ENCODE measurements at regions not wholly inside any gene's neighbourhood (a gene's known extent, or its start where the extent isn't known, plus 50 kb on each side); places are given as distances from the start of the nearest gene placed in this dataset.

- DNase-seq, result no peak
These were observed 1507.4 kb upstream of the CELF4 start for GRCh38 chr18:39072970-39073369.

GRCh38 chr18:39062426-39062825, 1496.8 kb upstream of the CELF4 start:
- no peak for DNase-seq

DNA sequence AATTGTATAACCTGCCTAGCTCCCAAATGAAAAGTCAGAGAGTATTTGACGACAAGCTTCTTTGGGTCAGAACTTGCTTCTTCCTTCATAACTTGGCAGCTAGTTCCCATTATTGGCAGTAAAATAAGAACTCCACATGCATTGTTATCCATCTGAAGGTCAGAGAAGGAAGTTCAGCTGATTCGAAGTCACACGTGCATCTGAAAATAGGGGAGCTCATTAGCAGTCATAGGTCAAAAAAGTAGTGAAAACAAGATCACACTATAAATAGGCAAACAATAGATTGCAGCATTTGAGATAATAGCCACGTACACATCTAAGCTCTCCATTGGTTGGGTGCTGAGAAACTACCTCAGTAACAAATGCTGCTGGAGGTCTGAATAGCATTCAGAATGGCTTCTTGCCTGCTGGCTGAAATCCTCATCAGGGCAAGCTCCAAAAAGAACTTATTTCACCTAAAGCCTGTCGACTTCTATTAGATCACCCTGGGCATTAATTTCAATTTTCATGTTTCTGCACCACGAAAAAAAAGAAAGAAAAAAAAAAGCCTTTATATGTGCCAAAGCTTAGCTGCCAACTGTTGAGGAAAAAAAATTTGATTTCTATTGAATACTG, 1492.9 kb upstream of the CELF4 start:
- DNase-seq, result no peak

GRCh38 chr18:39057423-39058064, 1491.9 kb upstream of the CELF4 start:
- DNase-seq, result no peak

DNA sequence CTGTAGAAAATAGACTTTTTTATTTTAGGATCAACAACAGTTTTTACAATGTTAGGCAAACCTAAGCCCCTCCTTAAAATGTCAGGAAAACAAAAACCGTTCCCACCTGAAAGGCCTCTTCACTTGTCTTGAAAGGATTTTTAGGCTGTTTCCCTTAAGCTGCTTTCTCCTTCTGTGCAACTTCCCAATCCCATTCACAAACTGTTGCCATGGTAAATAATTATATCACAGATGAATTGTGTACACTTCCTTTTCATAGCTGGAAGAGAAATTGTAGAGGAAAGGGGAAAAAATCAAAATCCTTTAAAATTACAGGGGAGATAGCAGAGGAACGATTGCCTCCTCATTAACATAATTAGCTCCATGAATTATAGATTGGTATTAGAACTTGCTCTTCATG, 1488.0 kb upstream of the CELF4 start:
- DNase-seq, result no peak

DNA sequence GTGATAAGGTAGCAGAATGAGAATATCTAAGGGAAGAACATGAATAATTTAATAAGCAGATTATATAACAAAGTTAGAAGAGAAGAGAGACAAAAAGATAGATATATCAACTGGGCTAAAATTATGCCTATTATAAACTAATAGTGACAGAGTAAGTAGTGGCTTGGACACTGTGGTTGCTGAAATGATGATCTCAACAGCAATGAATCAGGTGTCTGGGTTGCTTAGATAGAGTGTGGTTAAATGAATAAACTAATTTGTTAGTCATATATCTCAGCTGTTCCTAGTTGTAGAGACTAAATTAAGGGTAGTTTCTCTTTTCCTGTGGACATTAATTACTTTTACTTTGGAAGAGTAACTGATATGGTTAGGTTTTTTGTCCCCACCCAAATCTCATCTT, 1485.4 kb upstream of the CELF4 start:
- DNase-seq, result no peak

- no peak for DNase-seq
These were observed 1474.2 kb upstream of the CELF4 start for GRCh38 chr18:39039813-39040212.

DNA sequence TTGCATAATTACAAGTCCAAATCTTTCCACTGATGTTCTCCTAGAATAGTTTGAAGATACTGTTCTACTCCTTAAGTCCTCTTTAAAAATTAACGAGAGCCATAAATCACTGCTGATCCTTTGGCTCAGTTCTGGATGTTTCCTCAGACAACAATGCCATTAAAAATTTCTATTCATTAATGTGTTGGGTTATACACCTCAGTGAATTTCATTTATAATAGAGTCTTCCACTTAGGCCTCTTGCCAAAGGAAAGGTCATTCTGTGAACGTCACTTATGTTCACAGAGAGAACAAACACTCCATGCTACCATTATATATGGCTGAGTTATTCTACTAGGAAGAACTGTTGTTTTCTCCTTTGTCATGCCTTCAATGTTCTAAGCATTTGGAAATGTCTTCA, 1472.3 kb upstream of the CELF4 start:
- no peak for DNase-seq

- DNase-seq, result no peak
These were observed 1467.7 kb upstream of the CELF4 start for GRCh38 chr18:39033312-39033711.

- no peak for DNase-seq
These were observed 1466.0 kb upstream of the CELF4 start for GRCh38 chr18:39031647-39032046.

- no peak for DNase-seq
These were observed 1464.6 kb upstream of the CELF4 start for GRCh38 chr18:39030124-39030655.

- no peak for DNase-seq
These were observed 1459.9 kb upstream of the CELF4 start for GRCh38 chr18:39025531-39025930.

DNA sequence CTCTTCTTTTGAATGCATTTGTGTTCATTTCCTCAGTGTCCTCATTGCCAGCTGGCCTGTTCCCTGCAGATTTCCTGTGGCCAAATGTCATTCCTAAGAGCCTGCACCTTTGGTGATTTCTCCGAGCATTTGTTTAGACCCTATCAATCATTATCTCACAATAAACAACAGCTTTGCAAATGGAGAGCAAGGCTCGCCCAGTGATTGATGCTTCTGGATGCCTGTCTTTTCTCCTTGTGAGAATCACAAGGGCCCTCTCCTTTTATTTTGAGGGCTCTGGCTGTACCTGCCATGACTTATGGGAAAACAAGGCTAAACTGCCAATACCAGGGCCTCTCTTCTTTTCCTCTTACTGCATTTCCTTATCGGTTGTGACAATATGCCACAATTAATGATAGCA, 1454.4 kb upstream of the CELF4 start:
- DNase-seq, result no peak

DNA sequence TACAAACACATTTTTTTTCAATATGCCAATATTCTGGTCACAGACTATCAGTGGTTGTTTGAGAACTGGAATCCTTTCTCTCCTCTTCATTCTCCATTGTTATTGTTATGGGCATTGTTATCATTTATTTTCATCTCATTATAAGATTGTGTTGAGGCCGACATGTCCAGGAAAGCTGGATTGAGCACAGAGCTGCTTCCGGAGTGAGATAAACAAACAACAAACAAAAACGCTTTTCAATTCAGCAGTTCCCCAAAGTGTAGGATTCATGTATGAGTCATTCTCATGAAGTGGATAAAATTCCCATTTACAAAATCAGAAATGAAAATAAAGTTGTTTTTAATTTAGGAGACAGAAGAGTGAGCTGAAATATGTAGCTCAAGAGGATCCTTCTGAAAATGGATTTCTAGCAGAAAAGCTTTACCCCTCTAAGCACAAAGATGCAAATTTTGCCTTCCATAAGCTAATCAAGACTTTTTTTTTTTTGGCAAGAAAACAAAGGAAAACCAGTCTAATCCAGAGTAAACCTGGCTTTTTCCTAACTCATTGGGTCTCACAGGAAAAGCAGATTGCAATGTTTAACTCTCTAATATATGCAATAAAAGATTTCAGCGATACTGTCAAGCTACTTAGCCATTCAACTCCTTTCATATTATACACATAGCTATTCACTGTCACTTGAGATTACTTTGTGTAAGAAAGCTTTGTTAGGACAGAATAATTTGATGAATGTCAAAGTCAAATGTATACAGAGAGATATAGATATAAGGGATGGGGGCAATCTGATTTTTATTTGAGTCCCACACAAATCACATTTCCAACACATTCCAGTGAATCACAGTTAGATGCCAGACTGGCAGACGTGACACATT, 1441.7 kb upstream of the CELF4 start:
- DNase-seq, result no peak

DNA sequence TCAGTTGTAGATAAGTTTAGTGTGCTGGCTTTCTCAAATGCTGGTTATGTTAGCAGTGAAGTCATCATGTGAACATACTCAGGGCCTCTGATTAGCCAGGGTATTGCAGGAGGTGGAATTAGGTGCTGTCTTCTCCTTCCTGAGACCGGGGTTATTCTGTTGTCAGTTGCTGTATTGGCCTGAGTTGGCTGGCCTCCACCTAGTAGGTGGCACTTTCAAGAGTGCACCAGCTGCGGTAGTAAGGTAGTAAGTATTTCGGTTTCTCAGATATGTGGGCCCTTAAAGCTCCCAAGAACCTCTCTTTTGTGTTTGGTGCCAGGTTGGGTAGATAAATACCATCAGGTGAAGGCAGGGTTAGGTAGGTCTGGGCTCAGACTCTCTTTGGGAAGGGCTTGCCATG, 1430.5 kb upstream of the CELF4 start:
- no peak for DNase-seq

GRCh38 chr18:38993342-38993741, 1427.7 kb upstream of the CELF4 start:
- DNase-seq, result no peak

GRCh38 chr18:38984968-38985367, 1419.4 kb upstream of the CELF4 start:
- DNase-seq, result no peak

DNA sequence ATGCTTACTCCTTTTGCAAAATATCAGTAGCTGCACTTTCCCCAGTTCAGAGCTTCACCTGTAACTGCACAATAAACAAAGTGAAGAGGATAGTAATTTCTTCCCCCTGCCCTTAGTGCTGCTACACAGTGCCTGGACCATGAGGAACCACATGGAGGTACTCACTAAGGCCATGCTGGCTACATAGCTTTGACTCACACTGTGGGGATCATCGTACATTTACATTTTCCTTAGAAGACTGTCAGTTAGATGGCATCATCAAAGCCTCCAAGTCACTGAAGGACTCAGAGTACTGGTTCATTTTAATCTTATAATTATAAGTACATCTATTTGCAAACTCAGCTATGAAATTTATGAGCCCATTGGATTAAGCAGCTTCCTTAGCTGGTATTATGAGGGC, 1416.5 kb upstream of the CELF4 start:
- DNase-seq, result no peak

DNA sequence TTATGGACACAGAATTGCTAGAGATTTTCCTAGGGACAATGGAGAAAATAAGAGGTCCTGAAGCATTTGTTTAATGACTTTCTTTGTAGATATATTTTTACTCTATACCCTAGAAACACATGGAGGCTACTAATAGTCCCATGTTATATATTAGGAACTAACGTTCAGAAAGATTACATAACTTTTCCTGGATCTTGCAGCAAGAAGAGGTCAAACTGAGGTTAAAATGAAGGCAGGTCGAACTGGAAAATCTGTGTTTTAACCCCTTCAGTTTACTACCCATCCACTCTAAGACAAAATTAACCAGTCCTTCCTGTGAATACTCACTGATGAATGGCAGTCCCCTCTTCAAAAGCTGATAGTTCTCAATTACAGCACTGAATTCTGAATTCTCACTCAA, 1415.8 kb upstream of the CELF4 start:
- no peak for DNase-seq

- no peak for DNase-seq
These were observed 1414.8 kb upstream of the CELF4 start for GRCh38 chr18:38980420-38980819.

DNA sequence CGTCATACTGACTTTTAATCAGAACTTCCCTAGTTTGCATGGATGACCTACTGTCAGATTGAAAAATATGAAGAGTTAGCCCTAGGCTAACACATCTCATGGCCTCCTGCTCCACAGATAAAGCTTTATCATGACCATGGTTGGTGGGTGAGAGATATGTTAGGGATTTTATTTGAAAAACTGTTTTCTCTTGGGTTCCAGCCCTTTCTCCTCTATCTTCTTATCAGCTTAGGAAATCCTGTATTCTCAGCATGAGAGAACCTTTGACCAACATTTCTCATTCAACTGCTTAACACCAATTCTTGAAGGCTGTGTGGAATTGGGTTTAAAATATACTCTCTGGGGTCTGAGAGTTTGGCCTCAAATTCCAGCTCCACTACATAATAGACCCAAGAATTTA, 1407.0 kb upstream of the CELF4 start:
- DNase-seq, result no peak

DNA sequence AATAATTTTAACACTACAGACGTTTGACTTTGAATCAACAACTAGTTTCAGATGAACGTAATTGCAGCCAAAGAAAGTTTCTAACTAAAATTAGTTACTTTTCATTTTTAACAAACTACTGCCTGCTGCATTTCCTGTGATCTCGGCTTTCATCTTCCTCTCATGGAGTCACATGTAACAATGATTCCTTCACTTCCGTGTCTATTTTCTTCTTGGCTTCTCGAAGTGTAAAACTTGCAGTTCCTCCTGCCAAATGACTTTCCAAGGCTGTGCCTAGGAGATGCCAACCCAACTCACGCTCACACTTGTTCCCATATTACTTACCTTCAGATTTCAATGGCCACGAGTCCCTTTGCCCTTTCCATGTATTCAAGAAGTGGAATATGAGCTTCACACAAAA, 1406.3 kb upstream of the CELF4 start:
- no peak for DNase-seq

GRCh38 chr18:38966841-38967240, 1401.2 kb upstream of the CELF4 start:
- DNase-seq, result no peak
